Common myeloid progenitor, CD34-positive (primary cell): ENCODE measurements at regions not wholly inside any gene's neighbourhood (a gene's known extent, or its start where the extent isn't known, plus 50 kb on each side); places are given as distances from the start of the nearest gene placed in this dataset.

Source experiments
- CTCF ChIA-PET: fragments of 350-600 bp; sonication (Branson Sonifier 250); formaldehyde crosslinking; loops from one replicate; lab custom pipeline; 2021; ENCODE audit warnings: antibody characterized with exemption; lab: Charles Lee
- POLR2A ChIA-PET: fragments of 350-600 bp; sonication (Branson Sonifier 250); formaldehyde crosslinking; loops from one replicate; lab custom pipeline; 2021; ENCODE audit warnings: antibody characterized with exemption; lab: Charles Lee
- DNase-seq, 3 donors: peaks; one replicate each; pipeline versions ENCODE4 v3.0.0 to v3.0.0-alpha.2; 2013
- H3K27ac ChIP-seq, 2 experiments: 1 replicate in 1 of 2; 2 replicates in 1 of 2; pipeline ENCODE4 v1.7.0; 2013; ENCODE audit warnings: inconsistent platforms in 2 of 2, low read length in 2 of 2, mild to moderate bottlenecking in 2 of 2, low read depth in 1 of 2, moderate library complexity in 1 of 2; ENCODE audit not compliant: severe bottlenecking in 2 of 2, insufficient read depth in 1 of 2, poor library complexity in 1 of 2
- H3K27me3 ChIP-seq, 5 experiments: replicated peaks in 2 of 5; 1 replicate in 3 of 5; 2 replicates in 2 of 5; pipeline versions ENCODE4 v1.6.1 to v1.7.0; 2013; ENCODE audit warnings: low read length in 4 of 5, mild to moderate bottlenecking in 2 of 5, moderate library complexity in 2 of 5, inconsistent platforms in 1 of 5; ENCODE audit not compliant: insufficient read depth in 5 of 5, control insufficient read depth in 4 of 5
- H3K36me3 ChIP-seq, 4 experiments: 1 replicate in 2 of 4; 2 replicates in 2 of 4; pipeline versions ENCODE4 v1.6.1 to v1.7.0; 2013; ENCODE audit warnings: low read length in 3 of 4, control low read depth in 1 of 4, mild to moderate bottlenecking in 1 of 4; ENCODE audit not compliant: control insufficient read depth in 4 of 4, insufficient read depth in 4 of 4
- H3K4me1 ChIP-seq, 4 experiments: 1 replicate in 3 of 4; 2 replicates in 1 of 4; pipeline versions ENCODE4 v1.6.1 to v1.7.1; 2013; ENCODE audit warnings: low read length in 3 of 4, mild to moderate bottlenecking in 3 of 4, control low read depth in 1 of 4, inconsistent platforms in 1 of 4, moderate library complexity in 1 of 4; ENCODE audit not compliant: control insufficient read depth in 4 of 4, insufficient read depth in 4 of 4; ENCODE audit errors: control extremely low read depth in 1 of 4
- H3K4me3 ChIP-seq, 7 experiments: 1 replicate in 4 of 7; 2 replicates in 3 of 7; pipeline versions ENCODE4 v1.5.1 to v1.7.0; 2013; ENCODE audit warnings: mild to moderate bottlenecking in 7 of 7, low read length in 6 of 7, moderate library complexity in 6 of 7, inconsistent platforms in 2 of 7, low read depth in 2 of 7, control low read depth in 1 of 7; ENCODE audit not compliant: insufficient read depth in 4 of 7, control insufficient read depth in 1 of 7; ENCODE audit errors: extremely low read depth in 1 of 7
- H3K9me3 ChIP-seq, 5 experiments: 1 replicate in 4 of 5; 2 replicates in 1 of 5; pipeline versions ENCODE4 v1.6.1 to v1.7.1; 2013; ENCODE audit warnings: low read length in 4 of 5, mild to moderate bottlenecking in 2 of 5, inconsistent platforms in 1 of 5, low read depth in 1 of 5, moderate library complexity in 1 of 5; ENCODE audit not compliant: control insufficient read depth in 4 of 5, insufficient read depth in 2 of 5; ENCODE audit errors: control extremely low read depth in 1 of 5
- whole genome bisulfite sequencing: methylation state at CpG from one replicate; pipeline ENCODE4 v1.1.5; 2013; ENCODE audit not compliant: insufficient coverage; 5-methylcytosine and 5-hydroxymethylcytosine counted together

GRCh38 chr13:28583651-28584091 lies 75.3 kb upstream of the POMP start:
- Histone ChIP-seq H3K9me3 (no peaks in the 10 kb centered on the region), H3K4me3 (no peak overlapping the region), H3K36me3 (no peaks in the 10 kb centered on the region), H3K4me1 (peaks cover 0 to 12% (median 6%) of the 10 kb centered on the region in 4 experiments), H3K27ac (no peak overlapping the region), H3K27me3 (no peaks in the 10 kb centered on the region)
- POLR2A ChIA-PET, result no interaction called here
- CTCF ChIA-PET, result no interaction called here
- DNase-seq, result no peak
- 88% methylated on average over 19 of the region's 19 CpGs for WGBS

DNA sequence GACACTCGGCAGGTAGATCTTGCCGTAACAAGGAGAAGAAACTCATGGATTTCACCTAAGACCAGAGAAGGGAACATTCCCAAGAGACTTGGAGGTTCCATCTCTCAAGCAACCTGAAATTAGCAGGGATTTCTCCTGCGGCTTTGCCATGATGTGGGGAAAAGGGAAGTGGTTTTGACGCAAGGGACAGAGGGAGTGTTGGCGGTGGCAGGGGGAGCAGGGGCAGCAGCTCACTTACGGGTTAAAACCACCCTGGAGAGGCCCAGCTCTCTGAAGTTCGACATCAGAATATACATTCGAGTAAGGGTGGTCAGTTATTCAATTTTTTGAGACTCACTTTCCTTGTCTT lies 76.1 kb upstream of the POMP start:
- H3K27me3 ChIP-seq, result no peaks in the 10 kb centered on the region
- WGBS, result 30% methylated on average over 5 of the region's 8 CpGs
- POLR2A ChIA-PET, result interaction anchor here (0.6 kb wide), 1 partner anchor 52 kb away, joined by 4 read pairs; no protein-coding TSS in a partner anchor

GRCh38 chr13:28582225-28582891 lies 76.6 kb upstream of the POMP start:
- WGBS, result 100% methylated on average over 5 of the region's 9 CpGs
- Histone ChIP-seq H3K9me3 (no peaks in the 10 kb centered on the region), H3K27me3 (no peaks in the 10 kb centered on the region), H3K4me3 (no peak overlapping the region), H3K27ac (no peak overlapping the region), H3K4me1 (peaks cover 0 to 12% (median 6%) of the 10 kb centered on the region in 4 experiments), H3K36me3 (no peaks in the 10 kb centered on the region)
- ChIA-PET POLR2A (no interaction called here), CTCF (interaction anchor here (0.7 kb wide), 2 partner anchors 56 to 977 kb away, joined by 3 read pairs; no protein-coding TSS in a partner anchor)
- peak in 2 of 3 donors; percentile 20 to 30 for DNase-seq

More for the DNA sequence above, 76.1 kb upstream of the POMP start:
- H3K4me1 ChIP-seq, result peaks cover 0 to 12% (median 6%) of the 10 kb centered on the region in 4 experiments
- H3K9me3 ChIP-seq, result no peaks in the 10 kb centered on the region
- CTCF ChIA-PET, result no interaction called here
- no peaks in the 10 kb centered on the region for H3K36me3 ChIP-seq
- no peak overlapping the region for H3K4me3 ChIP-seq
- peak in 2 of 3 donors; percentile 20 for DNase-seq
- H3K27ac ChIP-seq, result no peak overlapping the region

DNA sequence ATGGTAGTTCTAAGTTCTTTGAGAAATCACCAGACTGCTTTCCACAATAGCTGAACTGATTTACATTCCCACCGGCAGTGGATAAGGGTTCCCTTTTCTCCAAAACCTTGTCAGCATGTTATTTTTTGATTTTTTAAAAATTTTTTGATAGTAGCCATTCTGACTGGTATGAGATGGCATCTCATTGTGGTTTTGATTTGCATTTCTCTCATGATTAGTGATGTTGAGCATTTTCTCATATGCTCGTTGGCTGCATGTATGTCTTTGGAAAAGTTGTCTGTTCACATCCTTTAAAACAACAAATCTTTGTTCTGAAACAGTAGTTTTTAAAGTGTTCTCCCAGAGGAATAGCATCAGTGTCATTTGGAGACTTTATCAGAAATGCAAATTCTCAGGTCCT lies 77.5 kb upstream of the POMP start:
- CTCF ChIA-PET, result interaction anchor here (0.6 kb wide), 1 partner anchor 467 kb away, joined by 3 read pairs; no protein-coding TSS in a partner anchor
- H3K36me3 ChIP-seq, result no peaks in the 10 kb centered on the region
- peaks cover 0 to 2% (median 0%) of the 10 kb centered on the region in 5 experiments for H3K27me3 ChIP-seq
- no CpG with 5 or more reads among the region's 2 CpGs for WGBS
- DNase-seq, result no peak
- no peak overlapping the region for H3K4me3 ChIP-seq
- POLR2A ChIA-PET, result no interaction called here
- no peak overlapping the region for H3K27ac ChIP-seq
- no peaks in the 10 kb centered on the region for H3K9me3 ChIP-seq
- H3K4me1 ChIP-seq, result peaks cover 0 to 12% (median 6%) of the 10 kb centered on the region in 4 experiments

DNA sequence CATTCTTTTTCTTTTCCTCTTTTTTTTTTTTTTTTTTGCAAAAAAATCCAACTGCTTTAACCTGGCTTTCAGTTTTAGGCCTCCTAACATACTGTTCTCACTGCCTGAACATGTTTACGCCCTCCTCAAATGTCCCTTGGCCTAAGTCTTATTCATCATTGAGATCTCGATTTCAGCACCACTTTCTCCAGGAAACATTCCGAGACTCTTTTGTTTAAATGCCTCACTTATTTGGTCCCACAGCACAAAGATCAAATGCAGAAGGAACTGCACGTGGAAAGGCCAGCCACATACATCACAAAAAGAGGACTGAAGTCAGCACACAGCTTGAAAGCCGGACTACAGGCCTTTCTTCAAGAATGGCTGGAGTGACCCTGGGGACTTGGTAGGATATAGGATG lies 79.2 kb upstream of the POMP start:
- POLR2A ChIA-PET, result no interaction called here
- WGBS, result 96% methylated on average over 3 of the region's 5 CpGs

DNA sequence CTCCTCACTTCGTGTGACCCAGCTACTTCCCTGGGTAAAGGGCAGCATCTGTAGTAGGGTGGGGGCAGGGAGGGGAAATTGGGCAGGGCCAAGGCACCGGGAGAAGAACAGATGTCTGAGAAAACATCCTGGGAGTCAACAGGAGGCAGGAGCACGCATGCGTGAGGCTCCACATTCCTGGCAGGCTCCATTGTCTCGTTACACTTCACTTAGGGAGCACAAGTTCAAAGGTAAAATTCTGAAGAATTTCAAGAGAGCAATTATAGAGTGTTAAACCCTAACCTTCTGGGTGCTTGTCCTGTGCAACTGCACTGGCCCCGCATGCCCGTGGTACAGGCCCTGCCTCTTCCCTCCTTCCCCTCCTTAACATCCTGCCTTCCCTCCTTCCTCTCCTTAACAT lies 79.6 kb upstream of the POMP start:
- ChIA-PET CTCF (no interaction called here), POLR2A (no interaction called here)
- WGBS, result 73% methylated on average over 6 of the region's 7 CpGs
- no peak for DNase-seq
- Histone ChIP-seq H3K27me3 (peaks cover 0 to 2% (median 0%) of the 10 kb centered on the region in 5 experiments), H3K36me3 (no peaks in the 10 kb centered on the region), H3K9me3 (no peaks in the 10 kb centered on the region), H3K4me1 (peaks cover 0 to 16% (median 6%) of the 10 kb centered on the region in 4 experiments), H3K4me3 (no peak overlapping the region), H3K27ac (no peak overlapping the region)

More for the DNA sequence above, 79.2 kb upstream of the POMP start:
- Histone ChIP-seq H3K36me3 (no peaks in the 10 kb centered on the region), H3K9me3 (no peaks in the 10 kb centered on the region), H3K4me3 (no peak overlapping the region), H3K4me1 (peaks cover 0 to 13% (median 6%) of the 10 kb centered on the region in 4 experiments), H3K27ac (no peak overlapping the region), H3K27me3 (peaks cover 0 to 2% (median 0%) of the 10 kb centered on the region in 5 experiments)
- CTCF ChIA-PET, result no interaction called here
- DNase-seq, result no peak

GRCh38 chr13:28576067-28576466 lies 81.1 kb upstream of the FLT1 start:
- POLR2A ChIA-PET, result interaction anchor here (0.6 kb wide), 2 partner anchors 187 to 623 kb away, joined by 3 to 4 read pairs; no protein-coding TSS in a partner anchor
- Histone ChIP-seq H3K36me3 (no peaks in the 10 kb centered on the region), H3K27me3 (peaks cover 0 to 2% (median 0%) of the 10 kb centered on the region in 5 experiments), H3K4me3 (no peak overlapping the region), H3K4me1 (peaks cover 0 to 9% (median 0%) of the 10 kb centered on the region in 4 experiments), H3K27ac (no peak overlapping the region), H3K9me3 (no peaks in the 10 kb centered on the region)
- no peak for DNase-seq
- CTCF ChIA-PET, result no interaction called here
- WGBS, result 100% methylated on average over 1 of the region's 1 CpG
